A549 (cell line): ENCODE measurements at regions not wholly inside any gene's neighbourhood (a gene's known extent, or its start where the extent isn't known, plus 50 kb on each side); places are given as distances from the start of the nearest gene placed in this dataset.

ENCODE experiments used
- CHD2 ChIP-seq: fragments of 150-350 bp; IDR thresholded peaks from 2 replicates; pipeline ENCODE4 v1.6.1; 2014; ENCODE audit warnings: low read length; ENCODE audit not compliant: partially characterized antibody
- JUNB ChIP-seq: fragments of >200 bp; sonication (Bioruptor Twin); formaldehyde crosslinking; IDR thresholded peaks from 2 replicates; pipeline ENCODE4 v1.6.1; 2016
- NFE2L2 ChIP-seq: fragments of 150-350 bp; conservative IDR thresholded peaks from 2 replicates; pipeline ENCODE4 v1.6.1; 2014; ENCODE audit warnings: low read length
- NPAS2 ChIP-seq: fragments of 250-450 bp; sonication (Bioruptor Pico); IDR thresholded peaks from 2 replicates; pipeline ENCODE4 v1.8.0; 2022; ENCODE audit warnings: mild to moderate bottlenecking, moderate library complexity, borderline replicate concordance
- POLR2A ChIP-seq: IDR thresholded peaks from 2 replicates; pipeline ENCODE4 v1.6.1; 2012; ENCODE audit warnings: mild to moderate bottlenecking, low read length
- RFX5 ChIP-seq: fragments of 450-650 bp; IDR thresholded peaks from 2 replicates; pipeline ENCODE4 v1.7.1; 2014; ENCODE audit warnings: antibody characterized with exemption, mild to moderate bottlenecking, moderate library complexity
- TF ChIP-seq, protein P1 (sequence below): fragments of >200 bp; sonication (Bioruptor Twin); formaldehyde crosslinking; IDR thresholded peaks from 3 replicates; pipeline ENCODE4 v1.5.1; 2016

DNA sequence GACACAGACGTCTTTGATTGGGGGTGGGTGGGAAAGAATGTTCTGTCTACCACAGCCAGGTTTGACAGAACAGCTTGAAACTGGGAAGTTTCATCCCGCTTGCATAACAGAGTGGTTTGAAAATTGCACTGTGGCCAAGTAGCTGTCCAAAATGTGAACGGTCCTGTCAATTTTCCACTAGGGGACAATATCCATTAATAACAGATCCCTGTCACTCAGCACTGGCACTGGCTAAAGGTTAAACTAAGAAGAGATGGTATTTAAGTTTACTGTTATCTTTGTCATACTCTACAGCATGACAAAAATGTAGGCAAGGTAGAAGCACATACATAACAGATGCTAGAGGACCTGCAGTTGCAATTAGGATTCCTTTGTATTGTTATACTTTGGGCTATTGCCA is 55.6 kb upstream of the ACMSD start:
- TF ChIP-seq, protein P1, sequence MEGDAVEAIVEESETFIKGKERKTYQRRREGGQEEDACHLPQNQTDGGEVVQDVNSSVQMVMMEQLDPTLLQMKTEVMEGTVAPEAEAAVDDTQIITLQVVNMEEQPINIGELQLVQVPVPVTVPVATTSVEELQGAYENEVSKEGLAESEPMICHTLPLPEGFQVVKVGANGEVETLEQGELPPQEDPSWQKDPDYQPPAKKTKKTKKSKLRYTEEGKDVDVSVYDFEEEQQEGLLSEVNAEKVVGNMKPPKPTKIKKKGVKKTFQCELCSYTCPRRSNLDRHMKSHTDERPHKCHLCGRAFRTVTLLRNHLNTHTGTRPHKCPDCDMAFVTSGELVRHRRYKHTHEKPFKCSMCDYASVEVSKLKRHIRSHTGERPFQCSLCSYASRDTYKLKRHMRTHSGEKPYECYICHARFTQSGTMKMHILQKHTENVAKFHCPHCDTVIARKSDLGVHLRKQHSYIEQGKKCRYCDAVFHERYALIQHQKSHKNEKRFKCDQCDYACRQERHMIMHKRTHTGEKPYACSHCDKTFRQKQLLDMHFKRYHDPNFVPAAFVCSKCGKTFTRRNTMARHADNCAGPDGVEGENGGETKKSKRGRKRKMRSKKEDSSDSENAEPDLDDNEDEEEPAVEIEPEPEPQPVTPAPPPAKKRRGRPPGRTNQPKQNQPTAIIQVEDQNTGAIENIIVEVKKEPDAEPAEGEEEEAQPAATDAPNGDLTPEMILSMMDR = no peak
- no peak for TF ChIP-seq RFX5
- no peak for TF ChIP-seq CHD2
- no peak for TF ChIP-seq POLR2A
- TF ChIP-seq NPAS2 (CRISPR knock-in tag) = no peak
- no peak for TF ChIP-seq NFE2L2
- TF ChIP-seq JUNB = no peak
